Epithelial cell of proximal tubule (primary cell): ENCODE measurements at regions not wholly inside any gene's neighbourhood (a gene's known extent, or its start where the extent isn't known, plus 50 kb on each side); places are given as distances from the start of the nearest gene placed in this dataset.
"Not testable (repeated sequence)": the region's sequence is repeated elsewhere in the genome, so short reads cannot be mapped to it uniquely, and the experiment has no call there.

ENCODE experiments used
- DNase-seq: peaks from one replicate; pipeline ENCODE4 v3.0.0-alpha.2; 2011; ENCODE audit warnings: low read depth
- H3K4me3 ChIP-seq: 2 replicates; pipeline ENCODE4 v1.5.1; 2011; ENCODE audit warnings: low read depth, mild to moderate bottlenecking, low read length

GRCh38 chr1:148222399-148223159, 70.5 kb upstream of the NBPF11 start:
- not testable (repeated sequence) for H3K4me3 ChIP-seq, DNase-seq

- not testable (repeated sequence) for H3K4me3 ChIP-seq, DNase-seq
Observed at GRCh38 chr1:148221593-148221992, 69.5 kb upstream of the NBPF11 start.

GRCh38 chr1:148219229-148219628, 67.1 kb upstream of the NBPF11 start:
- DNase-seq, H3K4me3 ChIP-seq: not testable (repeated sequence)

- DNase-seq, H3K4me3 ChIP-seq: not testable (repeated sequence)
Observed at GRCh38 chr1:148211191-148211590, 59.1 kb upstream of the NBPF11 start.

- H3K4me3 ChIP-seq, DNase-seq: not testable (repeated sequence)
Observed at GRCh38 chr1:148210624-148211023, 58.5 kb upstream of the NBPF11 start.

GRCh38 chr1:148210166-148210565, 58.1 kb upstream of the NBPF11 start:
- not testable (repeated sequence) for DNase-seq, H3K4me3 ChIP-seq

GRCh38 chr1:148202013-148202412, 49.9 kb upstream of the NBPF11 start:
- not testable (repeated sequence) for H3K4me3 ChIP-seq, DNase-seq
